UCSD-AML1 (cell line): ENCODE measurements at regions not wholly inside any gene's neighbourhood (a gene's known extent, or its start where the extent isn't known, plus 50 kb on each side); places are given as distances from the start of the nearest gene placed in this dataset.
"Not testable (repeated sequence)": the region's sequence is repeated elsewhere in the genome, so short reads cannot be mapped to it uniquely, and the experiment has no call there.

ENCODE experiments used
- DNase-seq: peaks from one replicate; lab custom pipeline; 2025; ENCODE audit not compliant: unreplicated experiment; lab: John Stamatoyannopoulos, UW

DNA sequence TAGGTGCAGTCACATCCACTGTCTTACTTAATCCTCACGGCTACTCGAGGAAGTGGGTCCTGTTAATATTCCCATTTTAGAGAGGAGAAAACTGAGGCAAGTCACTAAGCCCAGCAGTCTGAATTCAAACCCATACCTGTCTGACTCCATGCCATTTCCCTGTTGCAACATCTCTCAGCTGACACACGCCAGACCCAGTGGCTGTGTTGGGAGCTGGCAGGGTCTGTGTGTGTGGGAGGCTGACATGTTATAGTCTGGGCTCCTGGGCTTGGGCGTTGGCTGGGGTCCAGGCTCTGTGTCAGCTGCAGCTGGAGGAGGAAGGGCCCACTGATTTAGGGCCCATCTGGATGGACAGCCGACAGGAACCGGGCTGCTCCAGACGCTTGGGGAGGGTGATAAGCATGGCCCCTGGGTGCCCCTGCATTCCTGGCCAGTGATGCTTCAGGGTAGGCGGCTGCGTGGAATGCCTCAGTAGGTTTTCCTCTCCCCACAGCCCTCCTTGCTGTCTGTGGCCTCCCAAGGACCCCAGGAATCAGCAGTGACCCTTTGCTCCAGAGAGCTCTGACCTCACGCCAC is 562.5 kb downstream of the MN1 start:
- no peak for DNase-seq

DNA sequence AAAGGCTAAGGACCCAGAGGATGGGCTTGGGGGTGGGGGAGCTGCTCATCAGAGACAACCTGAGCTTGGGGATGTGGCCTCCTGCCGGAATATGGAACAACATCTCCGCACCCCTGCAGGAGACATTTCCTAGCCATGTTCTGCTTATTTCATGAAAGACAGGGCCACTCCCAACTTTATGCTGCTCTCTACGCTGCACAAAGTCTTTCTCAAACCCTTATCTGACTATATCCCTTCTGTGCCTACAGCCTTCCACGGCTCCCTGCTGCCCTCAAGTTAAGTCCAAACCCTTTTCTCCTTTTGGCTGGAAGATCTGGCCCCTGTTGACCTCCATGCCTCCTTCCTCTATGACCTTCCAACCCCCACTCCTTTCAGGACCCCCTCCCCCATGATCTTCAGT is 562.0 kb downstream of the MN1 start:
- no peak for DNase-seq

DNA sequence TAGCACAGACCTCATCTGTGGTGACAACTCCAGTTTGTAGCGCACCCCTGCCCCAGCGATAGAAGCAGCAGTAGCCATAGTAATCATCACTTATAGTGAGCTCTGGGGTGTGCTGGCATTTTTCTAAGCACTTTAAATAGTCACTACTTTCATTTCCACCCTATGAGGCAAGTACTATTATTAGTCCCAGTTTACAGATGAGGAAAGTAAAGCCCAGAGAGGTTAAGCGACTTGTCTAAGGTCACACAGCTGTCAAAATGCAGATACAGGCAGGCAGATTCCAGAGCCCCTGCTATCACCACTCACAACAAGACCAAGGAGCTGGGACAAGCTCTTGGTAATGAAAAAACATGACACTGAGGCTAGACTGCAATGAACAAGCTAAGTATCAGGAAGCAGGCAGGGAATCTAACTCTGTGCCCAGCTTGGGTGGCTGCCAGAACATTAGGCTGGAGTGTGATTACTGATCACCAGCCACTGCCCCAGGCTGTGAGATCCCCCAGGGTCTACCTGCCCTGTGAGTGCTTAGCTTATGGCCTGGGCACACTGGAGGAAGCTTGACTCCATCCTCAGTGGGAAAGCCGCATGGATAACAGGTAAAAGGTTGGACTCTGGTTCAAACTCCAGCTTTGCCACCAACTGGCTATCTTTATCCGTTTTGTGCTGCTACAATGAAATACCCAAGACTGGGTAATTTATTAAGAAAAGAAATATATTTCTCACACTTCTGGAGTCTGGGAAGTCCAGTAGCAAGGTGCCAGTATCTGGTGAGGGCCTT is 561.1 kb downstream of the MN1 start:
- no peak for DNase-seq

DNA sequence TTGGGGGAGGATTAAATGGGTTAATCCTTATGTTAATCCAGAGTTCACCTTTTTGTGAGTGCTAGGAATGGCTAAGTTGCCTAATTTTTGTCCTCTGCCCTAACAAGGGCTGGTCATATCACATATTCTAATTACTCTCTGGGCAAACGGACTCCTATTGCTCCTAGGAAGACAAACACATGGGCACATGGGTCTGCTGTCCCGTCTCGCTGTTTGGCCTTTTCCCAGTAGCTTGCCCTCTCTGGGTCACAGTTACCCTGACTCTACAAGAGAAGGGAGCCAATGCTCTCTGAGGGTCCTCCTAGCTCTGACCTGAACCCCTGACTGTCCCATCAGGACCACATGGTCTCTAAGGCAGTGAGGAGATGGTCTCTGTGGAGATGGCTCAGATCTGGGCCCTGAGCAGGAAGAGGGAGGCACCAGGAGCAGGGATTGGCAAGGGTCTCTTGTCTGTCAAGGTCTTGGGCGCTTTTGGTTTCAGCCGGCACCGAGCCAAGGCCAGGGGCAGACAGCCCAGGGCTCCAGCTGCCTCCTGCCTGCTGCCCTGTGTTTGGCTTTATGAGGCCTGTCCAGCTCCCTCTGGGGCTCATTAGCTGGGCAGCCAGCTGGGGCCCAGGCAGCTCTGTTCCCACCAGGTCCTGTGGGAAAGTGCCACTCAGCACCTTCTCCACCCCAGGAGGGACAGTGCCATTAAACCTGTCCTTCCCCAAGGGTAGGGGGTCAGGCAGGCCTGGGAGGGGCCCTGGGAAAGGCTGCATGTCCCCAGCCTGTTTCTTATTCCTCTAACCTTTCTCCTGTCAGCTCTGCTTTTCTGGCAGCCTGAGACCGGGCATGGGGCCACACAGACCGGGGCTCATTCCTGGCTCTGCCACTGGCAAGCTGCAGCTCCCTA is 559.9 kb downstream of the MN1 start:
- DNase-seq: no peak

DNA sequence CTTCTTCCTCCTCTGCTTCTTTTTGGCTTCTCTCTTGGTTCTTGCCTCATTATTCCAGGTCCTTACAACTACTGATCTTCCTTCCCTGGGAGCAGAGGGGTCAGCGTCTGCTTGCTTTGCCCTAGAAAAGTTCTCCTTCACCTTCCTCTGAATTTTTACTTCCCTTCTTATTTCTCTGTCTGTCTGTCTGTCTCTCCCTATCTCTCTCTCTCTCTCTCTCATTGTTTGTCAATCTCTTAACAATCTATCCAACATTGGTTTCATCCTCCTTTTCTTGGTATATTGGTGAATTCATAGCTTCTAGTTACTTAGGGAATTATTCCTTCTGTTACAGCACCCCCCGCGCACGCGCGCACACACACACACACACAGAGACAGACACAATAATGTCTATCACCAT is 559.1 kb downstream of the MN1 start:
- DNase-seq: no peak

- no peak for DNase-seq
Observed at GRCh38 chr22:27242917-27243589, 558.5 kb downstream of the MN1 start.

GRCh38 chr22:27244328-27244727 is 557.2 kb downstream of the MN1 start:
- no peak for DNase-seq

DNA sequence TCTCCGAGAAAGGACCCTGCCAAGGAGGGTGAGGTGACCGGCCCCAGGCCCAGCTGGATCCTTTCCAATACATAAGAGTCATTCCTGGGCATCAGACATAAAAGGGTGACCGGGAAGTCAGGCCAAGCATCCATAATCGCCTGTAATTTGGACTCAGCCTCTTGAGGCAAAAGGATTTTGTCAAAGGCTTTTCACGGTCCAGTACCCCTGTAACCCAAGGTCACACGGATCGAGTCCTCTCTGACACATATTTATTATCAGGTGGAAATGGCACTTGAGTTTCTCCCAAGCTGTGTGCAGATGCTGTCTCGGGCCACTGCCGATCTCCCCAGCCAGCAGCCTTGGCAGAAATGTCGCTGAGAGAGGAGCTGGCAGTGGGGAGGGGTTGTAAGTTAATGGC is 556.5 kb downstream of the MN1 start:
- DNase-seq: no peak

DNA sequence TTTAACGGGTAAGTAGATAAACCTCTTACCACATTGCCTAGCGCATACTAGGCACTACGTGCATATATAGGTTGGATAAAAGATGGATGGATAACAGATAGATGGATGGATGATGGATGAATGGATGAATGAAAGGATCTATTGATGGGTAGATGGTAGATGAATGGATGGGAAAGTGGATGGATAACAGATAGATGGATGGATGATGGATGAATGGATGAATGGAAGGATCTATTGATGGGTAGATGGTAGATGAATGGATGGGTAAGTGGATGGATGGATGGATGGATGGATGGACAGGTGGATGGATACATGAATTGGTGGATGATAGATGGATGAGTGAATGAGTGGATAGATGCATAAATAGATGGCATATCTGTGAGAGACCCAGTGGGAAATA is 555.0 kb downstream of the MN1 start:
- DNase-seq: no peak

GRCh38 chr22:27247701-27248434 is 553.7 kb downstream of the MN1 start:
- DNase-seq: no peak

DNA sequence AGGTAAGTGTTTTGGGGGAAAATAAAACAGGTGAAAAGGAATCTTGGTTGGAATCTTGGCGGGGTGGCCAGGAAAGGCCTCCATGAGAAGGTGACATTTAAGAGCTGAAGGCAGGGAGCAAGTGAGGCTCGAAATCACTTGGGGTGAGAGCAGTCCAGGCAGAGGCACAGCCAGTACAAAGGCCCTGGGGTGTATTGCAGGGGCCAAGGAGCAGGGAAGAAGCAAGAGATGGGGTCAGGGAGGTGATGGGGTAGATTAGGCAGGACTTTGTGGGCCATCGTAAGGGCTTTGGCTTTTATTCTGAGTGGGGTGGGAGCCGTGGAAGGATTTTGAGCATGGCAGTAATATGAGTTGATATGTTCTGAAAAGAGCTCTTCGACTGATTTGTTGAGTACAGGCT is 551.1 kb downstream of the MN1 start:
- no peak for DNase-seq

DNA sequence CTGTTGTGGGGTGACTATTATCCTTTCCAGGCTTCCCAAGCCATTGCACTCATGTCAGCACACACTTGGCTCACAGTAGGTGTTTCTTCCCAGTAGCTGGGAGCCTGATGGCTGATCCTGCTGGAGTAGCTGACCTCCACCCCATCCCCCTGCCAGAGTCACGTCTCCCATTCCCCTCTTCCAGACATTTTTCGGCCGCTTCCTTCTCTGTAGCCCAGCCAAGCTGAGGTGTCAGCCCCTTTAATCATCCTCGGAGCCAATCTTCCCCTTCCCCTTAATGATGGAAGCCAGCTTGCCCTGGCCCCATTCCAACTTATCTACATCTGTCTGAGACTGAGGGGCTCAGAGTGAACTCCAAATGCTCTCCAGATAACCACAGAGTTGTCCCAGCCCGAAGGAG is 550.7 kb downstream of the MN1 start:
- no peak for DNase-seq

GRCh38 chr22:27251563-27251962 is 550.0 kb downstream of the MN1 start:
- no peak for DNase-seq

GRCh38 chr22:27252282-27253049 is 549.1 kb downstream of the MN1 start:
- DNase-seq: no peak

GRCh38 chr22:27253108-27253902 is 548.3 kb downstream of the MN1 start:
- no peak for DNase-seq

DNA sequence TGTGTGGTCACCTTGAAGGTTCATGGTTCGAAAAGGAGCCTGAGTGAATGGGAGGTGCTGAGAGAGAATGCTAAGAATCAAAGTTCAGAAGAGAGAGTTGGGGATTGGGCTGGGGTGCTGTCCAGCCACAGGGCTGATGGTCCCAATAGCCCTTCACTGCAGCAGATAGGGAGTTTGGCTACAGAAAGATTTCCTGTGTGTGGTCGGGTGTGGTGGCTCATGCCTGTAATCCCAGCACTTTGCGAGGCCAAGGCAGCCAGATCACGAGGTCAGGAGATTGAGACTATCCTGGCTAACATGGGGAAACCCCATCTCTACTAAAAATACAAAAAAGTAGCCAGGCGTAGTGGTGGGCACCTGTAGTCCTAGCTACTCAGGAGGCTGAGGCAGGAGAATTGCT is 547.5 kb downstream of the MN1 start:
- not testable (repeated sequence) for DNase-seq

DNA sequence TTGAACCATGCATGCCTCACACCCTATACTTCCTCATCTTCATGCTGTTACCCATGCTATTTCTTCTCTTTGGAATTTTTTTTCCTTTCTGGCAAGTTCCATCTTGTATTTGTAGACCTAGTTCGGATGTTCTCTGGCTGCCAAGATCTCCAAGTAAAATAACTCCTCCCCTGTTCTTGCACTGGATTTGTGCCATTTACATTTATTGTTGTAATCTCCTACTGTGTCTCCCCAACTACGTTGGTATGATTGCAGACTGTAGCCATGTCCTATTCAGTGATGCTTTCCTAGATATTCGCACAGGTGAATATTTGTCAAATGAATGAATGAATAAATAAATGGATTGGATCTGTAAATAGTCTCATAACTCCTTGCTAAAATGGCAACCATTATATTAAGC is 546.0 kb downstream of the MN1 start:
- DNase-seq: no peak

GRCh38 chr22:27257987-27258386 is 543.6 kb downstream of the MN1 start:
- no peak for DNase-seq

DNA sequence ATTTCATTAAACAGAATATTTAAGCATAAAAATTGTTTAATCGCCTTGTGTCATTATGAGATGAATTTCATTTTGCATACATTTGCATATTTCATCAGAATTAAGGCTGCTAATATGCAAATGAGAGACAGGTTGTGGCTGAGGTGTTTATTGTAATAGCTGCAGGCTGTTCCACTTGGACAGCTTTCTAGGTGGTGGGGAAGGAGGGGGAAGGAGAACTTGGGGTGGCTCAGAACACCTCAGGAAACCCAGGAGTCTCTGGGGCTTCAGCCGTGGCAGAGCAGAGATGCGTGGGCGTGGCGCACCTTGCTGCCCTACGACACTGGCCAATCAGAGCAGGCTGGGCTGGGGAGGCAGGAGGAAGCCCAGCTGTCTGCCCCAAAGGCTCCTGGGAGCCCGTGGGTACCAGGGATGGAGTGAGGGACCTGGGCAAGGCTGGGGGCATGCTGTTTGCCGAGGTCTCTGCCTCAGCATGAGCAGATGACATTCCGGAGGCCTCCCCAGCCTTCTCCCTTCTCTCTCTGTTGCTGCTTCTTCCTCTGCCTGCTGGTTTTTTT is 542.9 kb downstream of the MN1 start:
- no peak for DNase-seq
